ENCODE measurements at regions not wholly inside any gene's neighbourhood (a gene's known extent, or its start where the extent isn't known, plus 50 kb on each side); places are given as distances from the start of the nearest gene placed in this dataset.

GRCh38 chr1:101075926-101076325, 50.3 kb upstream of the DPH5 start:
- no peaks in the 10 kb centered on the region for H3K36me3 ChIP-seq (ENCODE audit: control insufficient read depth, low read depth, low read length)
- no peak overlapping the region for H3K9ac ChIP-seq (ENCODE audit: low read length)
- no peaks in the 10 kb centered on the region for H3K4me1 ChIP-seq (ENCODE audit: control insufficient read depth, low read depth, low read length)
- no peaks in the 10 kb centered on the region for H3K9me3 ChIP-seq (ENCODE audit: control insufficient read depth, low read depth, low read length)
- H3K4me3 ChIP-seq (ENCODE audit: low read length) = no peak overlapping the region
- no peaks in the 10 kb centered on the region for H3K27me3 ChIP-seq (ENCODE audit: control insufficient read depth, insufficient read depth, low read length)
- H3K27ac ChIP-seq (ENCODE audit: low read length) = no peak overlapping the region
